Esophagus (tissue), 2 donors: ENCODE measurements at regions not wholly inside any gene's neighbourhood (a gene's known extent, or its start where the extent isn't known, plus 50 kb on each side); places are given as distances from the start of the nearest gene placed in this dataset.
"Not testable (repeated sequence)": the region's sequence is repeated elsewhere in the genome, so short reads cannot be mapped to it uniquely, and the experiment has no call there.

Experiments used
- H3K27ac ChIP-seq, 2 donors: one replicate each; pipeline ENCODE4 v1.5.1; 2013; ENCODE audit warnings: low read depth in 2 of 2, mild to moderate bottlenecking in 2 of 2, inconsistent platforms in 1 of 2, low read length in 1 of 2, moderate library complexity in 1 of 2
- H3K27me3 ChIP-seq, 2 donors: one replicate each; pipeline ENCODE4 v1.6.1; 2013; ENCODE audit warnings: low read length in 2 of 2, control low read depth in 1 of 2, mild to moderate bottlenecking in 1 of 2; ENCODE audit not compliant: insufficient read depth in 2 of 2, control insufficient read depth in 1 of 2
- H3K36me3 ChIP-seq, 2 donors: one replicate each; pipeline ENCODE4 v1.6.1; 2013; ENCODE audit warnings: low read length in 1 of 2; ENCODE audit not compliant: control insufficient read depth in 2 of 2, insufficient read depth in 2 of 2
- H3K4me1 ChIP-seq, 2 donors: one replicate each; pipeline ENCODE4 v1.6.1; 2013; ENCODE audit warnings: low read length in 1 of 2; ENCODE audit not compliant: control insufficient read depth in 2 of 2, insufficient read depth in 2 of 2
- H3K4me3 ChIP-seq, 2 donors: one replicate each; pipeline ENCODE4 v1.5.1; 2013; ENCODE audit warnings: low read length in 2 of 2, mild to moderate bottlenecking in 2 of 2, low read depth in 1 of 2, moderate library complexity in 1 of 2
- H3K9me3 ChIP-seq, 2 donors: one replicate each; pipeline ENCODE4 v1.6.1; 2013; ENCODE audit warnings: mild to moderate bottlenecking in 2 of 2, low read depth in 1 of 2, low read length in 1 of 2, moderate library complexity in 1 of 2; ENCODE audit not compliant: control insufficient read depth in 2 of 2, insufficient read depth in 1 of 2
- WGBS, 2 donors: extraction: QIAGEN DNeasy Blood & Tissue Kit; methylation state at CpG; one replicate each; pipeline ENCODE4 v1.1.7; 2013; 5-methylcytosine and 5-hydroxymethylcytosine counted together
- donor health status: healthy with polysubstance abuse.
- donor health status: Bipolar disorder and iron deficiency.

- not testable (repeated sequence) for H3K4me3 ChIP-seq, H3K36me3 ChIP-seq, H3K9me3 ChIP-seq, H3K27me3 ChIP-seq, H3K27ac ChIP-seq, H3K4me1 ChIP-seq
- 86 to 96% methylated on average over 5 of the region's 5 CpGs for whole genome bisulfite sequencing, 2 donors
Observed at GRCh38 chr2:87683961-87684360, 63.9 kb upstream of the PLGLB2 start.

- H3K4me3 ChIP-seq, H3K36me3 ChIP-seq, H3K9me3 ChIP-seq, H3K27me3 ChIP-seq, H3K4me1 ChIP-seq, H3K27ac ChIP-seq: not testable (repeated sequence)
- WGBS, 2 donors = 86 to 92% methylated on average over 8 to 9 of the region's 11 CpGs
Observed at GRCh38 chr2:87685558-87685957, 62.3 kb upstream of the PLGLB2 start.

GRCh38 chr2:87686873-87687549, 60.9 kb upstream of the PLGLB2 start:
- H3K27me3 ChIP-seq, H3K9me3 ChIP-seq, H3K4me3 ChIP-seq, H3K36me3 ChIP-seq, H3K27ac ChIP-seq, H3K4me1 ChIP-seq: not testable (repeated sequence)
- WGBS, 2 donors = no CpG with 5 or more reads among the region's 7 CpGs

- not testable (repeated sequence) for H3K27me3 ChIP-seq, H3K27ac ChIP-seq, H3K36me3 ChIP-seq, H3K9me3 ChIP-seq, H3K4me1 ChIP-seq, H3K4me3 ChIP-seq
- WGBS, 2 donors = 76 to 78% methylated on average over 3 to 5 of the region's 7 CpGs
Observed at GRCh38 chr2:87687550-87688270, 60.2 kb upstream of the PLGLB2 start.

GRCh38 chr2:87691899-87692592, 55.8 kb upstream of the PLGLB2 start:
- 80 to 88% methylated on average over 1 of the region's 1 CpG for WGBS, 2 donors
- not testable (repeated sequence) for H3K27me3 ChIP-seq, H3K36me3 ChIP-seq, H3K9me3 ChIP-seq, H3K4me1 ChIP-seq, H3K27ac ChIP-seq, H3K4me3 ChIP-seq

- WGBS, 2 donors = 62 to 67% methylated on average over 2 of the region's 2 CpGs
- not testable (repeated sequence) for H3K4me1 ChIP-seq, H3K4me3 ChIP-seq, H3K27ac ChIP-seq, H3K27me3 ChIP-seq, H3K9me3 ChIP-seq, H3K36me3 ChIP-seq
Observed at GRCh38 chr2:87692914-87693313, 55.0 kb upstream of the PLGLB2 start.

- H3K4me1 ChIP-seq = not testable (repeated sequence)
- WGBS, 2 donors = no CpG with 5 or more reads among the region's 1 CpG
Observed at GRCh38 chr2:87693882-87694281, 54.0 kb upstream of the PLGLB2 start.

GRCh38 chr2:87695596-87696323, 52.1 kb upstream of the PLGLB2 start:
- 73 to 76% methylated on average over 8 of the region's 9 CpGs for WGBS, 2 donors

More at GRCh38 chr2:87693882-87694281, 54.0 kb upstream of the PLGLB2 start:
- H3K9me3 ChIP-seq, H3K27me3 ChIP-seq, H3K4me3 ChIP-seq, H3K27ac ChIP-seq, H3K36me3 ChIP-seq: not testable (repeated sequence)

More at GRCh38 chr2:87695596-87696323, 52.1 kb upstream of the PLGLB2 start:
- H3K27me3 ChIP-seq, H3K4me3 ChIP-seq, H3K9me3 ChIP-seq, H3K4me1 ChIP-seq, H3K27ac ChIP-seq, H3K36me3 ChIP-seq: not testable (repeated sequence)
